Breast epithelium (tissue), 3 donors: ENCODE measurements at regions not wholly inside any gene's neighbourhood (a gene's known extent, or its start where the extent isn't known, plus 50 kb on each side); places are given as distances from the start of the nearest gene placed in this dataset.

Experiments used
- POLR2A ChIP-seq: fragments of 450-650 bp; IDR thresholded peaks from one replicate; pipeline ENCODE4 v1.6.1; 2016; ENCODE audit warnings: antibody characterized with exemption, mild to moderate bottlenecking, moderate library complexity
- TF ChIP-seq, protein P1 (sequence below), 3 donors: fragments of 450-650 bp; IDR thresholded peaks; one replicate each; pipeline ENCODE4 v1.5.1; 2016 to 2017; ENCODE audit warnings: antibody characterized with exemption in 3 of 3, mild to moderate bottlenecking in 3 of 3, moderate library complexity in 3 of 3

DNA sequence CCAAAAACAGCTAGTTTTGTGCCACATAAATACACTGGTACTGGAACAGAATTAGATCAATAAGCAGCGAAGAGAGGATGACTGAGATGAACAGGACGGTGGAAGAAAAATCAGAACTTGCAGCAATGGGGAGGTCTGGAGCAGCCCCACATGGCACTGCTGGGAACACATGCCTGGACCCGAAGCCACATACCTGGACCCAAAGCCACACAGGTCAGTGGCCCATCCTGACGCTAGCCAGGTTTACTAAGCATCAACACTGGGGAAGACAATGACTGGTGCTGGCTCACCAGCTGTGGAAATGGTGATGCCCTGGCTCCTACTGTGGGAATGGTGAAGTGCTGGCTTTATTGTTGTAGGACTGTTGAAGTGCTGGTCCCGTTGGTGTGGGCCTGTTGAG is 139.7 kb upstream of the IRX4 start:
- TF ChIP-seq, protein P1, sequence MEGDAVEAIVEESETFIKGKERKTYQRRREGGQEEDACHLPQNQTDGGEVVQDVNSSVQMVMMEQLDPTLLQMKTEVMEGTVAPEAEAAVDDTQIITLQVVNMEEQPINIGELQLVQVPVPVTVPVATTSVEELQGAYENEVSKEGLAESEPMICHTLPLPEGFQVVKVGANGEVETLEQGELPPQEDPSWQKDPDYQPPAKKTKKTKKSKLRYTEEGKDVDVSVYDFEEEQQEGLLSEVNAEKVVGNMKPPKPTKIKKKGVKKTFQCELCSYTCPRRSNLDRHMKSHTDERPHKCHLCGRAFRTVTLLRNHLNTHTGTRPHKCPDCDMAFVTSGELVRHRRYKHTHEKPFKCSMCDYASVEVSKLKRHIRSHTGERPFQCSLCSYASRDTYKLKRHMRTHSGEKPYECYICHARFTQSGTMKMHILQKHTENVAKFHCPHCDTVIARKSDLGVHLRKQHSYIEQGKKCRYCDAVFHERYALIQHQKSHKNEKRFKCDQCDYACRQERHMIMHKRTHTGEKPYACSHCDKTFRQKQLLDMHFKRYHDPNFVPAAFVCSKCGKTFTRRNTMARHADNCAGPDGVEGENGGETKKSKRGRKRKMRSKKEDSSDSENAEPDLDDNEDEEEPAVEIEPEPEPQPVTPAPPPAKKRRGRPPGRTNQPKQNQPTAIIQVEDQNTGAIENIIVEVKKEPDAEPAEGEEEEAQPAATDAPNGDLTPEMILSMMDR (IDR thresholded peaks at IDR 0.05) = no peak
- TF ChIP-seq POLR2A = no peak
